NCI-H2196 treated with DMSO at 0.1 percent for 48 hours (cell line): ENCODE measurements at regions not wholly inside any gene's neighbourhood (a gene's known extent, or its start where the extent isn't known, plus 50 kb on each side); places are given as distances from the start of the nearest gene placed in this dataset.
"Not testable (repeated sequence)": the region's sequence is repeated elsewhere in the genome, so short reads cannot be mapped to it uniquely, and the experiment has no call there.

ENCODE experiments used
- DNase-seq: peaks from one replicate; lab custom pipeline; 2025; ENCODE audit not compliant: unreplicated experiment; lab: John Stamatoyannopoulos, UW

DNA sequence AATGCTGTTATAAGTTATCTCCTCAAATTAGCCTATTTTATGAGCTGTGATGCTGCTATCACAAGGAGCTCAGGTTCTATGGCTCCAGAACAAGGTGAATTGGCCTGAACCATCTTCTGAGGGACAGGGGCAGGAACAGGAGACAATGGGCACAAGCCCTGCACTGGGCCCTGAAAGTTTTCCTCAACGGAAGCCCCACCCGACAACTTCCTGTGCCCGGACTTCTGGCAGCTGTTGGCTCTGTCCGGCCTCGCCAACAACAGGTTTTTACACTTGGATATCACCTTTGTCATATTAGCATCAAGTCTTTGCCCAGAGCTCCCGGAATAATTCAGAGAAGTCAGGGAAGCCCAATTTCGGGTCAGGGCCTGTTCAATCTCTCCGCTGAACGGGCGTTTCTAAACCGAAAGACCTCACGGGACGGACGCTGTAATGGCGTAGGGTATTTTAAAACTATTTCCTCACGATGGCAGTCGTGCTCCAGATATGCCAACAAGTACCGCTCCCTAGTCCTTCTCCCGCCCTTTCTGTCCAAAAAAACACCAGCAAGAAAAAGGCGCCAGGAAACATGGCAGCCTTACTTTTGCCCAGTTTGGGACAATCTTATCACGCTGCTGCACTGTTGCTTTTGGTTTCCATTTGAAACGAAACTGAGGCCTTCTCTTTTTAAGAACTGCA, 201.0 kb upstream of the STK26 start:
- DNase-seq, result no peak

DNA sequence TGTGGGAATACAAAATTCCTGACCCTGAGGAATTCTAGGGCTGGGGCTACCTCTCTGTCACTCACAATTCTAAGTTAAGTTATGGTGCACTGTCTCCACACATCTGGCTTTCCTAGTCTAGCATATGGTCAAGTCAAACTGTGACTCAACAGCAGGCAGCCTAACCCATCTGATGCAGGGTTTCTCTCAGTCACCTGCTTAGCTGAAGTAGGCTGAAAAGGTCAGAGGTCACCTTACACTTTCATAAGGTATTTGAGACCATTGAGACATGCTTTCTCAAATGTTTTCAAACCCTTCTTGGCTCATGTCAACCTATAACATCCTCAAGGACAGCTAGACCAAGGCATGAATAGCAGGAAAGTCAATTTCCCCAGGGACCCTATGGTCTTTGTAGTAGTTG, 196.5 kb upstream of the STK26 start:
- DNase-seq, result no peak

DNA sequence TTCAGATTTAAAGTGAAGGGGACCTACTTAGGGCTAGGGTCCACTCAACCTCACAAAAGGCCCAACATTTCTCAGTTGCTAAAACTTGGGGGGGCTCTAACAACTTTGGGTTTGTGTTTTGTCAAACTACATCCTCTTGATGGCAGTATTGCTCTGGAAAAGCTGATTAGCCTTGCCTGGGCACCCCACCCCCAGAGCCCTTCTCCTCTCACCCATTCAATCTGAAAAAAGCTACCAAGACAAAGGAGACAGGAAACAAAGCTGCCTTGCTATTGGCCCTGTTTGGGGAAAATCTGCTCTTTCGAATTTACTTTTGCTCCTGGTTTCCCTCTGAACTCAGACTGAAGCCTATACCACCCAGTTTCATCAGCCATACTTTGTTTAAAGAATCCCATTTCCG, 195.2 kb upstream of the STK26 start:
- no peak for DNase-seq

DNA sequence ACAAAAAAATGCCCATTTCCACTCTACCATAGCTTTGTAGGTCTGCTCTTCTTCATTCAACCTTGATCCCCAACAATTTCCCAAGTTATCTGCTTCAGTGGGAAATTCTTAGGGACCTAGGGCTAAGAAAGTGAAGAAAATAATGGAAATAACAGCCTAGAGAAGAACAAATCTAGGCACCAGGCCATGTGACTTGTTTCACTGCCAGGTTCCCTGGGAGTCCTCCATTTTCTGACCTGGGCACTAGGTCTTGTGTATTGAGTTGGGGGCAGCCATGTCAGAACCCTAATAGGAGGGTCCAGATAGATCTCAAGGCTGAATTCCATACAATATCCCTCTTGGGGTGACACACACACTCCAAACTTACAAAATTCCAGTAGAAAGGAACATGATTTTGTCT, 194.6 kb upstream of the STK26 start:
- DNase-seq, result no peak

DNA sequence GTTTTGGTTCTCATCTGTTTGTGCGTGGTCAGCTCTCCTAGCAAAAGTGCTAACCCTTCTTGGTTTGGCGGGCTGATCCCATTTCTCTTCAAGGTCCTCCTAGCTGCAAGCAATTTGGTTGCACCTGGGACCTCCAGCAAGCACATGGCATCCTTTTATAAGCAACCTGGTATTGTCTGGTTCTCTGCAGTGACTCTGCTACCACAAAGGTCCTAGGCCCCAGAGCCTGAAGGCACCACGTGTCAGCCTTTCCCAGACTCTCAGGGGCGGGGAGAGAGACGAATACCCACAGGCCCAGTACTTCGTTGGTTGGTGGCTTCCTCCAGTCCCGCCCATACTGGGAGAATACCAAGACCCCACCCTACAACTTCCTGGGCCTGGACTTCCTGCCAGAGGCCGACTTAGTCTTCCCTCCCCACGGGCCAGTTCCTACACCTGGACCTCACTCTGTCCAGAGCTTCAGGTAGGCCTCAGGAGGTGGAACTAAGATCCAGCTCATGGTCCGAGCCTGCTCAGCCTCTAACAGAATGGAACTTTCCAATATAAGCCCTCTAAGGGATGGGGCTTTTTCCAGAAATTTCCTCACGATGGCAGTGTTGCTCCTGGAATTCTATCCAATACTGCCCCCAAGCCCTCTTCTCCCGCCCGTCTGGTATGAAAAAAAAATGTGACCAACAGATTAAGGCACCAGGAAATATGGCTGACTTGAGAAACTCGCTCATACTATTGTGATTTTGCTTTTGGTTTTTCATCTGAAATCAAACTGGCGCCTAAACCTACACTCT, 192.5 kb upstream of the STK26 start:
- no peak for DNase-seq

DNA sequence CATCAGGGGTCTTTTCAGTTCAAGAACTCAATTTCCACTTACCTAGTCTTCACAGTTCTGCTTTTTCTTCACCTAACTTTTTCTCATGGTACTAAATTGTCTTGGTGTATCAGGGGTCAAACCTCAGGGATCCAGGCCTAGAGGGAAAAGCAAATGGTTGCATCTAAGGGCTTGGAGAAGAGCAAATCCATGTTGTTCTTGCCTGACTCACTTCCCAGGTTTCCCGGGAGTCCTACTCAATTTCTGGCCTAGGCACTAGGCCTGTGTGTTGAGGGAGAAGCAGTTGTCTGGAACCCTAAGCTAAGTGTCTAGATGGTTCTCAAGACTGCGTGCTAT, 191.9 kb upstream of the STK26 start:
- no peak for DNase-seq

DNA sequence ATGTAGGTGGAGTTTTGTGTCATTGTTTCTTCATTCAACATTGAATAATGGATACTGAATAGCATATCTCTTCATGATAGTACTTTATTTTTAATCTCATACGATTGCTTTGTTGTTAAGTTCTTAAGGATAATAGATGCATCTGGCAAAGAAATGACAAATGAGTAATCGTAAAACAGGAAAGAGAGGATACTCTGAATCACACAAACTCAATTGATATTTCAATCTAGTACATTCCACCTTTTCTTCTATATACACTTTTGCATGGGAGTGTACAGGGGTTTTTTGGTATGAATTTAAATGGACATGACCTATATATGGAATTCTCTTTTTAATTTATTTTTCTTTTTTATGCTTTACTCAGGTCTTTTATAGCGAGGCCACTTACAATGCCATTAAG, 186.9 kb upstream of the STK26 start:
- no peak for DNase-seq

DNA sequence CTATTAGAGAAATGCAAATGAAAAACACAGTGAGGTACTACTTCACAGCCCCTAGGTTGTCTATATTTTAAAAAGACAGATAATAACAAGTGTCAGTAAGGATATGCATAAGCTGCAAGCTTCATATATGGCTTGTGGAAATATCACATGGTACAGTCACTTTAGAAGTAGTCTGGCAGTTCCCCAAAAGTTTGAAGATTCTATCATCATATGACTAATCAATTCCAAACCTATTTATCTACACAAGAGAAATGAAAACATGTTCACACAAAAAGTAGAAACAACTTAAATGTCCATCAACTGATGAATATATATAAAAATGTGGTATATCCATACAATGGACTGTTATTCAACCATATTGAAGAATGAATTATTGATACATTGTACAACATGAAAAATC, 185.8 kb upstream of the STK26 start:
- no peak for DNase-seq

DNA sequence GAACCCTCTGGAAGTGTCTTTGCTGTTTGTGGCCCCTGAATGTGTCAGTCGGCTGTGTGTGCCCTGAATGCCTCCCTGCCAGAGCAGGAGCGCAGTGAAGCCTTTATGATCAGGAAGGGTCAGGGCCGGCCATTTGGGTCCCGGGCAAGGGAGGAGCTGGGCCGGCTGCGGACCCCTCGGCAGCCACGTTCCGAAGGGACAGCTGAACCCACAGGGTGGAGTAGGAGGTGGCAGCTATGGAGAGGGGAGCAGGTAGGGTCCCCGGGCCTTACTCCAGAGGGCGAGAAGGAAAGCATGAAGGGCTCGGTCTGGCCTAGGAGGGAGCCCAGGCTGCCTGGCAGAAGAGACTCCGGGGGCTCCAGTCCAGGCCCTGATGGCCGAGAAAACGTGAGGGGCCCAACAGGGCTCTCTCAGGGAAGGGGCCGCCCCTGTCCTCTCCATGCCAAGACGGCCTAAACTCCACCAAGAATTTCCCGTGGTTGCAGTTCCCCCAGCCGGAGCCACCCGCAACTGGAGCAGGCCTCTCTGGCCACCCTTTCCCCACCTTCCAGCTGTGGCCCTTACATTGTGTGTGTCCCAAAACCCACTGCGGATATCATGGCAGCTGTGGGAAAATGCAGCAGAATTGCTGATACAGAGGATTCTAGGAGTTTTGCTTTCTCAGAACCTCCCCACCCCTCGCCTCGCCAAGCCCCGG, 182.2 kb upstream of the STK26 start:
- no peak for DNase-seq

DNA sequence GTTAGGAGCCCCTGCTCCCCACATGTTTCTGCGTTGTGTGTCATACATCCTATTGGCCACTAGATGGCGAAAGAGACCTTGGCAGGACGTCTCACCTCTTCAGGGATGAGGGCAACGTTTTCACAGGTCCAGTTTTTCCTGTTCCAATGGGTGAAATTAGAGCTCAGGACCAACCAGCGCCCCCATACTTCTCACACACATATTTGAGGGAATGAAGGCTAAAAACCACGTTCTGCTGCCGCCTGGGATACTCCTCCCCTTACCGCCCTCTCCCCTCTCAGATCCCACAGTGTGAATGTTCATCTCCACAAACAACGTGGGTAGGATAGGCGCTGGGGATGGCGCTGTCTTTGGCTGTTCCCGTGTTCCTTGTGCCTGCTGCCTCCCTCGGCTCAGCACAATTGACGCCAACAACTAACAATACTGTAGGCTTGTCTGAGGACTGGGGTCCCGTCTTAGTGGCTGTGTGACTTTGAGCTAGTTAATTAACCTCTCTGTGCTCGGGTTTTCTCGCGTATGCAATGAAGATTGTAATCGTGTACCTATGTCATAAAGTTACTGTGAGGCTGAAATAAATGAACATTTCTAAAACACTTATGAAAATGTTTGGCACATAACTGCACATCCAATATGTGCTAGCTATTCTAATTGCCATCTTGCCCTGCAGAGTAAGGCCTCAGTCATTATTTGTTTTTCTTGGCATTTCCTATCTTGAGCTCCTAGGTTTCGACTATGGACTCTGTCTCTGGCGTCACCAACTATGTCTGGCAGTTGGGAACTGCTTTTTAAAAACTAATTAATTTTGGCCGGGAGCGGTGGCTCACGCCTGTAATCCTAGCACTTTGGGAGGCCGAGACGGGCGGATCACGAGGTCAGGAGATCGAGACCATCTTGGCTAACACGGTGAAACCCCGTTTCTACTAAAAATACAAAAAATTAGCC, 181.3 kb upstream of the STK26 start:
- peak; percentile 1 for DNase-seq

DNA sequence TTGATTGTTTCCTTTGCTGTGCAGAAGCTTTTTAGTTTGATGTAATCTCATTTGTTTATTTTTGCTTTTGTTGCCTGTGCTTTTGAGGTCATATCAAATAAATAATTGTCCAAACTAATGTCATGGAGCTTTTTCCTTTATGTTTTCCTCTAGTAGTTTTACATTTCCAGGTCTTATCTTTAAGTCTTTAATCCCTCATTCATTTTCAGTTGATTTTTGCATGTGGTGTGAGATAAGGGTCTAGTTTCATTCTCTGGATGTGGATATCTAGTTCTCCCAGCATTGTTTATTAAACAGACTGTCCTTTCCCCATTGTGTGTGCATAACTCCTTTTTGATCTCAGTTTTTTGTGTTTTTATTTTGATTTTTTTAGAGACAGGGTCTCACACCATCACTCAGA, 179.1 kb upstream of the STK26 start:
- no peak for DNase-seq

DNA sequence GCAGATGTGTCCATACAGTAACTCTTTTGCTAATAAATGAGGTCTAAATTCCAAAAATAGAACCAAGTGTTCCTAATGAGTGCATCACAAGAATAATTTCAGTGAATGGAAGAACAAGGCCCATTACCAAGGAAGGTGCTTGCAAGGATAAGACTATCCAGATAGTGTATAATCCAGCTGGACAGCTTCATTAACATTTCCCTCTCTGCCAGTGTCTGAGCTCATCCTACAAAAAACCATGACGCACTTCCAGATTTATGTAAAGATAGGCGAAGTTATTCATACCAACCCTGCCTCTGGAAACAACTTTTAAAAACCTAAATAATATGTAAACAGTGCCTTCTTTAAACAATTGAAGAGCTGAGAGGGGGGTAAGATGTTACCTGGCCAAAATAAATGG, 177.9 kb upstream of the STK26 start:
- no peak for DNase-seq

DNA sequence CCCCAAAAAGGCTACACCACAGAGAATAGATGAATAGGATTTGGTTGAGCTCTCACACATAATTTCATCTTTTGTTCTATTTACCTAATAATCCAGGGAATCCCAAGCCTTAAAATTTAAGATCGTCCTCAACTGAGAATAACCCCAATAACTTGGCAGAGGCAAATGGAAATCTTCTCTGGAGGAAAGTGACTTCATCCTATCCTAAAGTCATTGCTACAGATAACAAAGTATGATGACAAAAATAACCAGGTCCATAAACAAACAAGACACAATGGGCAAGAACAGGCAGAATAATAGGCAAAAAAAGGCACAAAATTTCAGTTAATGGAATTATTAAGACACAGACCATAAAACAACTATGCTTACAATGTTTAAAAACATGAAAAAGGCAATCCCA, 177.3 kb upstream of the STK26 start:
- DNase-seq, result no peak

DNA sequence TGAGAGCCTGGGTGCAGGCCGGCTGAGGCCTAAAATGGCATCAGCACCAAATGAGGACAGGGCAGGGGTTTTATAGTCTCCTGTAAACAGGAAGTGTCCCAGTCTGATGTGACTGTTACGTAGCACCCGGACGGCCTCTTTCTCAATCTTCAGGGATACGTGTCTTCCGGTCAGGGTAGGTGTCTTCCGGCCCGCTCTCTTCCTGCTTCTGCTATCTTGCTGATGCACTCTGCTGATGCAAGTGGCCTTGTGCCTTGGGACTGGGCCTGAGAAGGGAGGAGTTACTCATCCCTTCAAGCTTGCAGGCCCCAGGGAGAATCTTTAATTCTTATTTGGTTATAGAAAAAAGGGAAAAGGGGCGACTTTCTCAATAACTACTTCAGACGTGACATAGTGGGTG, 172.1 kb upstream of the STK26 start:
- DNase-seq, result not testable (repeated sequence)

DNA sequence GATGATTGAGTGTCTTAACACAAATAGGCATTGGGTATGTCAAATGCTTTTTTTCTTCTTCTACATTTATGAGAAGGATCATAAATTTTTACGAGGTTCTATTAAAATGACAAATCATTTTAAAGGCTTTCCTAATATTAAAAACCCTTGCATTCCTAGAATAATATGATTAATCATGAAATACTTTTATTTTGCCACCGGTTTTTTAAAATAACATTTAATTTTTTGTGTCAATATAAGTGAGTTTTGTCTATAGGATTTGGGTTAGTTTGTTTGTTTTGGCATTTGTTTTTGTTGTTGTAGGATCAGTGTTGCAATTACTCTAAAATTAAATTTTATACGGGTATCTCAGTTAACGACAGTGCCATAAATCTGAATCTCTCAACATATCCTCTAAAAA, 169.7 kb upstream of the STK26 start:
- no peak for DNase-seq

DNA sequence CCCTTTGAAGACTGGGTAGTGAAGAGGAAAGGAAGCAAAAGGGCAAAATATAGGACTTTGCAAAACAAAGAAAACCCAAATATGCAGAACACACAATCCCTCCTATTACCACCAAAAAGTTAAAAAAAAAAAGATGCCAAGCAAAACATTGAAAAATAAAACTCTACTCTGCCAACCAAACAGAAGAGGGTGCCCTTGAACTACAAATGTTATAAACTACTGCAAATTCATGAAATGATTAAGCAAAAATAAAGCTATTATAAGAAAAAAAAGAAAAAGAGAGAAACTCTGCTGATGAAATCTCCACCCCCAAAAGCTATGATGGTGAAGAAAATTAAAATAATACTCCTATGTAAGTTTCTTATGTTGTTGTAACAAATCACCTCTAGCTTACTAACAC, 168.5 kb upstream of the STK26 start:
- DNase-seq, result no peak

DNA sequence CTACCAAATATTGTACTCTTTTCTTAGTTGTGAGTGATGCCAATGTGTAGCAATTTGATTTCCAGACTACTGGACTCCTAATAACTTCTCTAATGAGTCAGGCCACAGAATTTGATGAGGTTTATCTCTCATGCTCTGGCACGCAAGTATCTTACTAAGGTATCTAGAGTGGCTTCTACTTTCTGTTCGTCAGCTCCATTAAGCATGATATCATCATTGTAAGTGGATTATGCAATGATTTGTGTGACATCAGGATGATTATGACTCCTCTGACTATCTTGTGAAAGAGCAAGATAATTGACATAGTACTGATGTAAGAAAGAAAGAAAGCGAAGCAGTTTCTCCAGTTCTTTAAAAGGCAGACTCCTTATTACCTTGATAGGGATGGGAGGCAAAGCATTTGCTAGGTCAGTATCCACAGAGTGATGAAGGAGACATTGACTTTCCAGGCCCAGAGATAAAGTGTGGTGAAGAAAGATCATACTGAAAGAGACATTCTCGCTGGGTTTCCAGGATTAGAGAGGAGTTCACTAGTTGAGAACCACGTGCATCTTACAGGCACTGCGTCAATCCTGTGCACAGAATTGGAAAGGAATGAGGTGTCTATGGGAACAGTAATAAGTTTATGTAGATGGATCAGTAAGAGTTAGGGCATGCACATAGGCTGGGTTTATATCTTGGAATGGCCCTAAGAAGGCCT, 161.9 kb upstream of the STK26 start:
- no peak for DNase-seq

DNA sequence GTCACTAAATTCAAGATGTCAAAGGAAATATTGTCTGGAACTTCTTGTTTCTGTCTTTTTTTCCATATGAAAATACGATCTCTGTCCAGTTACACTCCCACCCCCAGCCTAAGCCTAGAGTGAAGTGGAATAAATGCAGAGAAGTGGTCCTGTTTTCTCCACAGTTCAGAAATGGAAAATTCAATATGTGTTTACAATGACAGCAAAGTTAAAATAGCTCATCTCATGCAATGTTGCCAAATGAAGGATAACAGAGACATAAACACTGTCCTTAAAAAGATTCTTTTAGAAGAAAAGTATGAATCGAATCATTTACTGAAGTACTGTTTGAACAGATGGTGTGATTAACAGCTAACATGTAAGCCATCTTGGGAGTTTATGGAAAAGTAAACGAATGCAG, 160.8 kb upstream of the STK26 start:
- no peak for DNase-seq

DNA sequence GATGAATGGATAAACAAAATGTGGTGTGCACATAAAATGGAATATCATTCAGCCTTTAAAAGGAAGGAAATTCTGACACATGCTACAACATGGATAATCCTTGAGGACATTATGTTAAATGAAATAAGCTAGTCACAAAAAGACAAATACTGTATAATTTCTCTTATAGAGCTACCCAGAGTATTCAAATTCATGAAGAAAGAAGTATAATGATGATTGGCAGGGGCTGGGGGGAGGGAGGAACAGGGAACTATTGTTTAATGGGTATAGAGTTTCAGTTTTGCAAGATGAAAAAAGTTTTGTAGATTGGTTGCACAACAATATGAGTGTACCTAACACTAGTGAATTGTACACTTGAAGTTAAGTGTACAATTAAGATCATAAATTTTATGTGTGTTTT, 153.9 kb upstream of the STK26 start:
- DNase-seq, result no peak

DNA sequence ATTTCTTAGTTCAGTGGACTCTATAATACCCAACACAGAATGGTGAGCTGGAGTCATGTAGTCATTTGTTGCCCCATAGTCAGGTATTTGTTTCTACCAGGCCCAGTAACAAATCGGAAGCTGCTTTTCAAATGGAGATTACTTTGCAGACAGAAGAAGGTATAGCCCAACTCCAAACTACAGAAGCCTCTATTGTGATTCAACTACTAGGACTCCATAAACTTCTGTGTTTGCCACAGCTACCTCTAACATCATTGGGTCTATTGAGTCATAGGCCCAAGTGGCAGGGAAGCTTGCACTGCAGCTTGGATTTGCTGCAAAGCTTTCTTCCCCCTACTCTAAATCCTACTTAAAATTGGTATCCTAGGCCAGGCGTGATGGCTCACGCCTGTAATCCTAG, 148.8 kb upstream of the STK26 start:
- DNase-seq, result no peak

DNA sequence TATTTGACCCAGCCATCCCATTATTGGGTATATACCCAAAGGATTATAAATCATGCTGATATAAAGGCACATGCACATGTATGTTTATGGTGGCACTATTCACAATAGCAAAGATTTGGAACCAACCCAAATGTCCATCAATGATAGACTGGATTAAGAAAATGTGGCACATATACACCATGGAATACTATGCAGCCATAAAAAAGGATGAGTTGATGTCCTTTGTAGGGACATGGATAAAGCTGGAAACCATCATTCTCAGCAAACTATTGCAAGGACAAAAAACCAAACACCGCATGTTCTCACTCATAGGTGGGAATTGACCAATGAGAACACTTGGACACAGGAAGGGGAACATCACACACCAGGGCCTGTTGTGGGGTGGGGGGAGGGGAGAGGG, 147.3 kb upstream of the STK26 start:
- DNase-seq, result not testable (repeated sequence)
